ENCODE measurements at regions not wholly inside any gene's neighbourhood (a gene's known extent, or its start where the extent isn't known, plus 50 kb on each side); places are given as distances from the start of the nearest gene placed in this dataset.

GRCh38 chr12:95412482-95413311, 61.3 kb upstream of the METAP2 start:
- no peak for ATAC-seq

GRCh38 chr12:95413576-95413975, 60.4 kb upstream of the METAP2 start:
- ATAC-seq: no peak

GRCh38 chr12:95415451-95415850, 58.5 kb upstream of the METAP2 start:
- ATAC-seq: no peak

GRCh38 chr12:95416111-95416636, 57.8 kb upstream of the METAP2 start:
- ATAC-seq: no peak

- no peak for ATAC-seq
Measured at GRCh38 chr12:95417372-95417771, 56.6 kb upstream of the METAP2 start.

- ATAC-seq: no peak
Measured at GRCh38 chr12:95418142-95418541, 55.8 kb upstream of the METAP2 start.

All from activated CD4-positive, CD25-positive, alpha-beta regulatory T cell treated with anti-CD3 and anti-CD28 coated beads, Interleukin-2, amount 50 U/mL, for 24 hours (primary cell).